HG02610 (cell line): ENCODE measurements at regions not wholly inside any gene's neighbourhood (a gene's known extent, or its start where the extent isn't known, plus 50 kb on each side); places are given as distances from the start of the nearest gene placed in this dataset.

Experiments used
- ATAC-seq: cut with Tn5 transposase; IDR thresholded peaks from one replicate; pipeline ENCODE4 v1.9.1; 2021; ENCODE audit warnings: mild to moderate bottlenecking, moderate library complexity; ENCODE audit not compliant: unreplicated experiment

GRCh38 chr2:65802298-65802942 lies 370.0 kb upstream of the SPRED2 start:
- ATAC-seq: no peak

GRCh38 chr2:65800998-65801397 lies 368.6 kb upstream of the SPRED2 start:
- no peak for ATAC-seq

DNA sequence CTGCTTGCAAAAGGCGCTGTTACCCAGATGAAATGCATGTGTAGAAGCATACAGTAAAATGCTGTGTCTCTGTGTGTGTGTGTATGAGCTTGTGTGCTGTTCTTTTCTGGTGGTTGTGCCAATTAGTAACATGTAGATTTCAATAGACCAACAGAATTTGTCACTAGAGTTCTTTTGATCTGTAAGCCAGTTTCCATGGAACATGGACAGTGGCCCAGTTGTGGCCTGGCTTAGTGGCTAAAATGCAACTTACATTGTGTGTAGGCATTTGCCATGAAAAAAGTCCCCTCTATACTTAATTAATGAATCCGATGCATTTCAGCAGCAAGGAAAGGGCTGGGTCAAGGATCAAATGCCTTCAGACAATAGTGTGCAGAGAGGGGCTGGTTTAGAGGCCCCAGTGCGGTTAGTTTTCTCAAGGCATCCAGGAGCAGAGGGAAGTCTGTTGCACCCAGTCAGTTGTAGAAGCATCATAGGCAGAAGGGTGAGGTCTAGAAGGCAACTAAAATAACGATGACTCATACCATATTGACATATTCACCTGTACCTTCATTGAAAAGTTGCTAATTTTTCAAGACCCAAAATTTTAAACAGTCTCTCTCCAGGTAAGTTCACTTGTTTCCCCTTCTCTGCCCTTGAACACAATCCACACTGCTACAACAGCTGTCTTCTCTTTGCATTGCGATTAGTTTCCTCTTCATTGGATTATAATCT lies 366.9 kb upstream of the SPRED2 start:
- ATAC-seq: no peak

DNA sequence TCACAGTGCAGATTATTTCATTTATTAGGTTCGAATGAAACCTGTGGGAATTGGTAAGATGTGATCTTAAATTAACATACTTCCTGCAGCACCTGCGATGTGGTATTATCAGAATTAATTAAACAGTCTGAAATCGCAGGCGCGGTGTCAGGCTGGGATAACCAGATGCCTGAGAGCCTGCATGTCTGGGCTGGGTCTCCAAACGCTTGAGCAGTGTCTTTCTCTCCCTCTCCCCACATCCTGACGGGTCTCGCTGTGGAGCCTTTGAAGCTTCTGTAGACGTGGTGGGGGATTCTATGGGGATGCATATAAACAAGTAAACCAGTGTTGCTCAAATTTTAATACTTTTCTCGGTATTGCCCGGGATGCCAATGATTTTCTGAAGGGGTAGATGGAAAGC lies 366.2 kb upstream of the SPRED2 start:
- ATAC-seq: no peak

- ATAC-seq: no peak
These were observed 362.6 kb upstream of the SPRED2 start for GRCh38 chr2:65794994-65795393.

- ATAC-seq: no peak
These were observed 359.1 kb upstream of the SPRED2 start for GRCh38 chr2:65791404-65791975.

GRCh38 chr2:65790676-65790935 lies 358.2 kb upstream of the SPRED2 start:
- ATAC-seq: no peak

GRCh38 chr2:65789923-65790675 lies 357.7 kb upstream of the SPRED2 start:
- no peak for ATAC-seq

DNA sequence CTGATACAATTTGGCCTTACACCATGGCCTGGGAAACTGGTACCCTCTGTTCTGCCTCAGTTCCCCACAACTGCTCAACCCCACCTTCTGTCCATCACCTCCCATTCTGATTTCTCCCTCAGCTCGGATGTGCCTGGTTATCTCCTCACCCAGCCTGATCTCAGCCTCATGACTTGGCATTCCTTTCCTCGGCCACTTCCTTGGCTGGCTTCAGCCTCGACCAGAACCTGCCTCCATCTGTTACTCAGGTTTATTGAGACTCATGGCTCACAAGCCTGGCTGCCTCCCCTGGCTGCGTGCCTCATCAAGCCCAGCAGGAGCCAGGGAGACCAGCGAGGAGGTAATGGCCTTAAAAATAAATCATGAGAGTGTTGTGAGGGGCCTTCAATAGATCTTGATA lies 356.2 kb upstream of the SPRED2 start:
- ATAC-seq: no peak

DNA sequence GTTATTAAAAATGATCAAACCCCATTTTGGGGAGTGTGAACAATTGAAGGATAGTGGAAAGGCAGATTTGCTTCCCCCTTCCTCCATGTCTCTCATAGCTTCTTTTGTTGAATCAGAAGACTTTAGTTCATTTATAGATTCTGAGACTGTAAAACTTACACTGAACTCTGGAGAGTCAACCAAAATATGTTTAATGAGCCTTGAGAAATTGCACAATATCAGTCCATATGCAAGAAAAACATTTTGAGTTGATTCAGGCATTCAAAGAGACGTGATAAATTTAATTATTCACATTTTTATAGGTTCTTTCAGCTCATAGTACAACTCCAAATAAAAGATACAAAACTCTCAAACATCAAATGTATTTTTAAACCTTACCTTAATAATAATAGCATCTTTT lies 354.4 kb upstream of the SPRED2 start:
- ATAC-seq: no peak

GRCh38 chr2:65786007-65786717 lies 353.8 kb upstream of the SPRED2 start:
- ATAC-seq: no peak

GRCh38 chr2:65782996-65783650 lies 350.7 kb upstream of the SPRED2 start:
- no peak for ATAC-seq

DNA sequence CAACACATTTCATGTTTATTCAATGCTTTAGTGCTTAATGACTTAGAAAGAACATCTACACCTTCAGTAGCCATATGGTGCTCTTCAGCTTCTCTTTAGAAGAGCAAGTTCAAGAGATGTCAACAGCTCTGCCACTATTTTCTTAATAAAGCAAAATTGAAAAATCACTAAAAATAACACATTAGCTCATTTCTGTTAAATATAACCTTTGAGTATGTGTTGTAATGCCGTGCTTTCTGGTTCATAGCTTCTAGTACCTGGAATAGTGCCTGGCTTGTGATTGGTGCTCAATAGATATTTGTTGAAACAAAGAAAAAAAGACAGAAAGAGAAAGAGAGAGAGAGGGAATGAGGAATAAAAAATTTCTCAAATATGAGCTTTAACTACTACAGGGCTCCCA lies 349.8 kb upstream of the SPRED2 start:
- no peak for ATAC-seq

- ATAC-seq: no peak
These were observed 349.4 kb upstream of the SPRED2 start for GRCh38 chr2:65781756-65782155.

GRCh38 chr2:65779021-65779420 lies 346.6 kb upstream of the SPRED2 start:
- ATAC-seq: no peak

DNA sequence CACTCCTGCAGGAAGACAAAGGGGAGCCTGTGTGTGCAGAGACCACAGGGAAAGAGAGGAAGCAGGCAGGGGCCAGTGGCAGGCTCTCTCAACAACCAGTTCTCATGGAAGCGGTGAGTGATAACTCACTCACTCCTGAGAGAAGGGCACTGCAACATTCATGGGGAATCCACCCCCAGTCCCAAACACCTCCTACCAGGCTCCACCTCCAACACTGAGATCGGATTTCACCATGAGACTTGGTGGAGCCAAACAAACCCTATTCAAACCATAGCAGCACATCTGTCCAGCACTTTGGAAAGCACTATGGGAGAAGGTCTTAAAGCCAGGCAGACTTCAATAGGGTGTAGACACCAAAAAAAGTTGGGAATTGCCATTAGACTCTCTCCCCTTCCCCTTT lies 345.7 kb upstream of the SPRED2 start:
- ATAC-seq: no peak

GRCh38 chr2:65775839-65776238 lies 343.4 kb upstream of the SPRED2 start:
- ATAC-seq: no peak

DNA sequence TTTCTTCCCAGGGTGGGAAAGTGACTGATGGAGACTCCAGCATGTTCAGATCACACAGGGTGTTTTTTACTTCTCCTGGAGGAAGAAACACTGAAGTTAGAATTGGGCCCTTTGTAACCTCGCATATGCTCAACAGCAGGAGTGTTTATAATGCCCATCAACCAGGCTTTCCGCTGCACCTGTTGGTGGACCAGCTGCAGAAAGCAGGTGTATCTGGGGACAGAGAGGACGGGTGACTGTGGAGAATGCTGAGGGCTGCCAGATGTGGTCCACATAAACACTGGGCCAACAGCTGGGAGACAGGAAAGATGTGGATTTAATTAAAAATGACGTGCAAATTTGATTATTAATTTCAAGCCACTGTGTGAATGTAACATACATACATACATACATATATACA lies 335.5 kb upstream of the SPRED2 start:
- no peak for ATAC-seq

DNA sequence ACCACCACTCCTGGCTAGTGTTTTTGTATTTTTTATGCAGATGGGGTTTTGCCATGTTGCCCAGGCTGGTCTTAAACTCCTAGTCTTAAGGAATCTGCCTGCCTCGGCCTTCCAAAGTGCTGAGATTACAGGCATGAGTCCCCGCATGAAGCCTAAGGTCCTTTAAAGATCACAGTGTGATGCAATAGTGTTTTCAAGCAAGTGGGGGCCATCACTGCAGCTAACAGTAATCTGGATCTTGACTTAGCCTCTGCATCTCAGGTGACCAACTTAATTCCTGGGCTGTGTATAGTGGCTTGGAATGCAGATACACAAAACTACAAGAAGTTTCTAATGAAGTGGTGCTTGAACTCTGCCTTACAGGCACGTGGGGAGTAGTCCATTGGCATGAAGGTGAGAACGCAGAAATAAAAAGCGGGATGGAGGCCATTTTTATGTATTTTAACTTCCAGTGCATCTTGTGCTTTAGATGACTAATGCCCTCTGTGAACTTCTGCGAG lies 334.4 kb upstream of the SPRED2 start:
- no peak for ATAC-seq

- no peak for ATAC-seq
These were observed 333.0 kb upstream of the SPRED2 start for GRCh38 chr2:65765376-65765775.

DNA sequence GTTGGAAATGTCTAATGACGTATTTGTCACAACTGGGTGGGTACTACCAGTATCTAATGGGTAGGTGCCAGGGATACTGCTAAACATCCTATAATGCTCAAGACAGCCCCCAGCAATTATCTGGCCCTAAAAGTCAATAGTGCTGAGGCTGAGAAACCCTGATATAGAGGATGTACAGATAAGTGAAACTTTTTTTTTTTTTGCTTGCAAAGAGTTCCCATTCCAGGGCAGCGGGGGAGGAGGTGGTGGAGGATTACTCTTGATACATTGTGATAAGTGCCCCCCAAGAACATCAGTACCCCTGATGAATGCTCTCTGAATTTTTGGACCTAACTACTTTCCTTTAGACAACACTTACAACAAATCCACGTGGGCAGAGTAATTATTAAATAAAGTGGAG lies 329.7 kb upstream of the SPRED2 start:
- no peak for ATAC-seq
